Endothelial cell of umbilical vein (primary cell): ENCODE measurements at regions not wholly inside any gene's neighbourhood (a gene's known extent, or its start where the extent isn't known, plus 50 kb on each side); places are given as distances from the start of the nearest gene placed in this dataset.

ENCODE experiments used
- BruUV-seq: library from RNA; stranded (reverse); fragments of 400-500 nt; replicated peaks from 2 replicates; lab custom pipeline; 2021; lab: Mats Ljungman, UMichigan
- CTCF ChIA-PET: fragments of 300-600, 350-600 bp; sonication (Branson Sonifier 250); formaldehyde crosslinking; loops from one replicate; lab custom pipeline; 2021; ENCODE audit warnings: antibody characterized with exemption, inconsistent platforms; lab: Charles Lee
- POLR2A ChIA-PET: fragments of 300-600, 350-600 bp; sonication (Branson Sonifier 250); formaldehyde crosslinking; loops from one replicate; lab custom pipeline; 2021; ENCODE audit warnings: antibody characterized with exemption, inconsistent platforms; lab: Charles Lee
- DNase-seq: peaks from one replicate; pipeline ENCODE4 v3.0.0-alpha.2; 2011; ENCODE audit warnings: low read depth, low spot score
- FAIRE-seq: peaks from 2 replicates; lab custom pipeline; 2011; peaks lifted over from hg19 to GRCh38; lab: Jason Lieb, UNC
- H2AFZ ChIP-seq: 2 replicates; pipeline ENCODE4 v1.6.0; 2012; ENCODE audit warnings: low read depth, low read length, control low read depth, inconsistent platforms
- H3K27ac ChIP-seq: 2 replicates; pipeline ENCODE4 v1.5.1; 2011; ENCODE audit warnings: low read depth, mild to moderate bottlenecking, control low read depth, low read length, moderate library complexity; ENCODE audit not compliant: insufficient read depth
- H3K27me3 ChIP-seq, 2 experiments: 2 replicates each; pipeline versions ENCODE4 v1.6.0 to v1.6.1; 2011; ENCODE audit warnings: low read length in 2 of 2, mixed read lengths in 1 of 2; ENCODE audit not compliant: control insufficient read depth in 2 of 2, insufficient read depth in 2 of 2
- H3K36me3 ChIP-seq, 2 experiments: 2 replicates in 1 of 2; 3 replicates in 1 of 2; pipeline ENCODE4 v1.5.1; 2011; ENCODE audit warnings: low read length in 2 of 2, mild to moderate bottlenecking in 1 of 2, moderate library complexity in 1 of 2; ENCODE audit not compliant: control insufficient read depth in 2 of 2, insufficient read depth in 2 of 2; ENCODE audit errors: extremely low read depth in 1 of 2
- H3K4me1 ChIP-seq: 3 replicates; pipeline ENCODE4 v1.5.1; 2011; ENCODE audit warnings: mild to moderate bottlenecking, low read length; ENCODE audit not compliant: control insufficient read depth, insufficient read depth; ENCODE audit errors: extremely low read depth
- H3K4me2 ChIP-seq: 2 replicates; pipeline ENCODE4 v1.6.1; 2011; ENCODE audit warnings: low read length, control low read depth, mixed read lengths; ENCODE audit not compliant: insufficient read depth
- H3K4me3 ChIP-seq, 3 experiments: fragments of 200-600 bp in 1 of 3; sonication (generic), shearing (Covaris generic) in 1 of 3; replicated peaks in 1 of 3; 2 replicates each; pipeline ENCODE4 v1.5.1; 2011 to 2016; ENCODE audit warnings: control low read depth in 3 of 3, low read length in 3 of 3, mild to moderate bottlenecking in 2 of 3, inconsistent platforms in 1 of 3, low read depth in 1 of 3, moderate library complexity in 1 of 3; ENCODE audit not compliant: insufficient read depth in 1 of 3
- H3K79me2 ChIP-seq: 2 replicates; pipeline ENCODE4 v1.6.0; 2012; ENCODE audit warnings: low read length, inconsistent platforms; ENCODE audit not compliant: control insufficient read depth, insufficient read depth
- H3K9ac ChIP-seq: replicated peaks from 2 replicates; pipeline ENCODE3; 2011; ENCODE audit warnings: low read length, control low read depth; ENCODE audit not compliant: insufficient read depth; ENCODE audit errors: extremely low read depth
- H3K9me1 ChIP-seq: replicated peaks from 3 replicates; pipeline ENCODE4 v1.6.0; 2011; ENCODE audit warnings: mild to moderate bottlenecking, low read length; ENCODE audit not compliant: control insufficient read depth, insufficient read depth; ENCODE audit errors: extremely low read depth
- H3K9me3 ChIP-seq: replicated peaks from 2 replicates; pipeline ENCODE4 v1.5.1; 2012; ENCODE audit warnings: low read length, inconsistent platforms; ENCODE audit not compliant: control insufficient read depth, insufficient read depth
- H4K20me1 ChIP-seq: replicated peaks from 2 replicates; pipeline ENCODE3; 2011; ENCODE audit warnings: mild to moderate bottlenecking, low read length; ENCODE audit not compliant: control insufficient read depth, insufficient read depth; ENCODE audit errors: extremely low read depth
- CTCF ChIP-seq, 2 donors: IDR thresholded peaks; 1 replicate in 1 of 2; 2 replicates in 1 of 2; pipeline ENCODE4 v1.5.1; 2011; ENCODE audit warnings: low read length in 2 of 2, mild to moderate bottlenecking in 2 of 2, moderate library complexity in 2 of 2, control low read depth in 1 of 2, inconsistent platforms in 1 of 2, low read depth in 1 of 2; ENCODE audit not compliant: insufficient read depth in 1 of 2; ENCODE audit errors: extremely low read depth in 1 of 2
- EZH2 ChIP-seq: IDR thresholded peaks from 2 replicates; pipeline ENCODE4 v1.6.1; 2012; ENCODE audit warnings: borderline replicate concordance, low read depth, mild to moderate bottlenecking, moderate library complexity, low read length, inconsistent platforms; ENCODE audit not compliant: severe bottlenecking
- FOS ChIP-seq: IDR thresholded peaks from 2 replicates; pipeline ENCODE4 v1.6.1; 2011; ENCODE audit warnings: mild to moderate bottlenecking, low read length, moderate library complexity, borderline replicate concordance; ENCODE audit not compliant: insufficient read depth
- GATA2 ChIP-seq: IDR thresholded peaks from 2 replicates; pipeline ENCODE4 v1.7.0; 2011; ENCODE audit warnings: low read depth, mild to moderate bottlenecking, moderate library complexity, mixed read lengths, low read length; ENCODE audit not compliant: insufficient read length, insufficient read depth
- JUN ChIP-seq: IDR thresholded peaks from 2 replicates; pipeline ENCODE4 v1.6.1; 2011; ENCODE audit warnings: borderline replicate concordance, low read depth; ENCODE audit not compliant: insufficient read length, insufficient read depth
- MAX ChIP-seq: IDR thresholded peaks from 2 replicates; pipeline ENCODE4 v1.6.1; 2011; ENCODE audit not compliant: insufficient read depth, insufficient read length
- MYC ChIP-seq: IDR thresholded peaks from one replicate; pipeline ENCODE4 v1.6.1; 2011; ENCODE audit warnings: mild to moderate bottlenecking, low read depth, low read length
- POLR2A ChIP-seq: IDR thresholded peaks from 2 replicates; pipeline ENCODE4 v1.6.1; 2012; ENCODE audit warnings: low read depth, mild to moderate bottlenecking, control low read depth, low read length
- POLR2AphosphoS5 ChIP-seq: IDR thresholded peaks from 2 replicates; pipeline ENCODE4 v1.6.1; 2012; ENCODE audit warnings: low read depth, mild to moderate bottlenecking, control low read depth, low read length, moderate library complexity; ENCODE audit not compliant: insufficient read depth
- dilution Hi-C: fragments of 300-500 bp; cut with MboI; formaldehyde crosslinking; loops from one replicate; pipeline ENCODE4 v1.15.0; 2019; ENCODE audit warnings: low sequenced_read_pairs; ENCODE audit not compliant: extremely low pct_ligation_motif_present
- intact Hi-C: fragments of 100-400 bp; cut with micrococcal nuclease; formaldehyde crosslinking; loops from one replicate; pipeline ENCODE4 v1.10.0; 2022

- Histone ChIP-seq H3K9ac (no peak overlapping the region), H3K4me1 (no peaks in the 10 kb centered on the region), H3K27me3 (no peaks in the 10 kb centered on the region), H3K4me2 (no peak overlapping the region), H4K20me1 (no peaks in the 10 kb centered on the region), H3K4me3 (no peak overlapping the region), H3K9me1 (no peaks in the 10 kb centered on the region), H3K9me3 (no peaks in the 10 kb centered on the region), H3K27ac (no peak overlapping the region), H2AFZ (no peak overlapping the region), H3K79me2 (no peaks in the 10 kb centered on the region), H3K36me3 (no peaks in the 10 kb centered on the region)
- ChIA-PET POLR2A (no interaction called here), CTCF (no interaction called here)
- intact Hi-C loops, result no loop called here
- TF ChIP-seq FOS, result no peak
- no peak for TF ChIP-seq GATA2
- TF ChIP-seq POLR2A, result no peak
- no peak for TF ChIP-seq MYC
- no peak for TF ChIP-seq CTCF (IDR thresholded peaks at IDR 0.05; ENCODE audit: extremely low read depth in 1 of 2, insufficient read depth in 1 of 2, low read depth in 1 of 2, low read length in 2 of 2)
- TF ChIP-seq MAX, result no peak
- no peak for TF ChIP-seq JUN
- no peak for TF ChIP-seq EZH2
- TF ChIP-seq POLR2AphosphoS5, result no peak
- dilution Hi-C loops, result no loop called here
- BruUV-seq, result no TSS peak
- DNase-seq, result no peak
- no peak for FAIRE-seq
Observed at GRCh38 chr18:71865888-71866287, 678.3 kb downstream of the CBLN2 start.
